GM23338 (cell line): ENCODE measurements at regions not wholly inside any gene's neighbourhood (a gene's known extent, or its start where the extent isn't known, plus 50 kb on each side); places are given as distances from the start of the nearest gene placed in this dataset.

Experiments used
- ATAC-seq: fragments of 200-7000 bp; cut with Tn5 transposase; 3 replicates; pipeline ENCODE4 v1.9.1; 2020
- DNase-seq: peaks from one replicate; pipeline ENCODE4 v3.0.0-alpha.2; 2015; ENCODE audit warnings: low spot score
- H2AFZ ChIP-seq: fragments of 200-600 bp; sonication (generic); 2 replicates; pipeline ENCODE4 v1.8.0; 2016; ENCODE audit warnings: antibody characterized with exemption, mild to moderate bottlenecking, moderate library complexity
- H3F3A ChIP-seq: fragments of 200-600 bp; sonication (generic); replicated peaks from 2 replicates; pipeline ENCODE4 v1.8.0; 2017; ENCODE audit warnings: antibody characterized with exemption, mixed run types, low read depth
- H3K27ac ChIP-seq: fragments of 200-600 bp; sonication (generic); 2 replicates; pipeline ENCODE4 v1.6.1; 2016; ENCODE audit warnings: low read depth
- H3K27me3 ChIP-seq: fragments of 200-600 bp; sonication (generic); 2 replicates; pipeline ENCODE4 v1.8.0; 2016; ENCODE audit warnings: mild to moderate bottlenecking, mixed run types, moderate library complexity; ENCODE audit not compliant: insufficient read depth
- H3K36me3 ChIP-seq: fragments of 200-600 bp; sonication (generic); 2 replicates; pipeline ENCODE4 v1.8.0; 2016; ENCODE audit warnings: mild to moderate bottlenecking; ENCODE audit not compliant: insufficient read depth
- H3K4me1 ChIP-seq: fragments of 200-600 bp; sonication (generic); 2 replicates; pipeline ENCODE4 v1.8.0; 2016; ENCODE audit warnings: mild to moderate bottlenecking, moderate library complexity; ENCODE audit not compliant: insufficient read depth
- H3K4me2 ChIP-seq: fragments of 200-600 bp; sonication (generic); 2 replicates; pipeline ENCODE4 v1.7.1; 2017; ENCODE audit warnings: mixed run types
- H3K4me3 ChIP-seq: fragments of 200-600 bp; sonication (generic); 2 replicates; pipeline ENCODE4 v1.6.1; 2016; ENCODE audit warnings: mixed run types
- H3K79me2 ChIP-seq: fragments of 200-600 bp; sonication (generic); replicated peaks from 2 replicates; pipeline ENCODE4 v1.8.0; 2017; ENCODE audit warnings: mild to moderate bottlenecking; ENCODE audit not compliant: insufficient read depth
- H3K9me2 ChIP-seq: fragments of 200-600 bp; sonication (generic); 2 replicates; pipeline ENCODE4 v1.8.0; 2017; ENCODE audit not compliant: insufficient read depth
- H4K20me1 ChIP-seq: fragments of 200-600 bp; sonication (generic); replicated peaks from 2 replicates; pipeline ENCODE4 v1.8.0; 2017; ENCODE audit warnings: mild to moderate bottlenecking; ENCODE audit not compliant: insufficient read depth
- H3K27ac Mint-ChIP-seq: 2 replicates; pipeline ENCODE4 v1.8.0; 2020; ENCODE audit warnings: inconsistent platforms, mild to moderate bottlenecking, moderate library complexity, mixed read lengths
- H3K27me3 Mint-ChIP-seq: 3 replicates; pipeline ENCODE4 v1.8.0; 2022; ENCODE audit warnings: low read depth, mild to moderate bottlenecking, moderate library complexity, mixed read lengths, inconsistent platforms; ENCODE audit not compliant: insufficient read depth, poor library complexity
- H3K36me3 Mint-ChIP-seq: 3 replicates; pipeline ENCODE4 v1.8.0; 2021; ENCODE audit warnings: low read depth, mild to moderate bottlenecking, inconsistent platforms, moderate library complexity, mixed read lengths
- H3K4me1 Mint-ChIP-seq: 3 replicates; pipeline ENCODE4 v1.8.0; 2020; ENCODE audit warnings: mild to moderate bottlenecking, inconsistent platforms, mixed read lengths
- H3K4me3 Mint-ChIP-seq: 3 replicates; pipeline ENCODE4 v1.8.0; 2021; ENCODE audit warnings: moderate library complexity, mild to moderate bottlenecking, inconsistent platforms, mixed read lengths
- H3K9me3 Mint-ChIP-seq: 3 replicates; pipeline ENCODE4 v1.8.0; 2020; ENCODE audit warnings: moderate library complexity, mild to moderate bottlenecking, inconsistent platforms, mixed read lengths
- CREB1 ChIP-seq: fragments of 250-450 bp; sonication (Bioruptor Pico); IDR thresholded peaks from 2 replicates; pipeline ENCODE4 v1.5.0; 2020; ENCODE audit warnings: low read depth, mild to moderate bottlenecking, moderate library complexity
- CTCF ChIP-seq, 2 experiments: fragments of 200-600 bp in 1 of 2; sonication (generic) in 1 of 2; conservative IDR thresholded peaks; 2 replicates each; pipeline versions ENCODE4 v1.5.1 to v1.6.1; 2016 to 2017; ENCODE audit warnings: antibody characterized with exemption in 2 of 2, low read depth in 2 of 2, mild to moderate bottlenecking in 2 of 2, moderate library complexity in 1 of 2
- ETS1 ChIP-seq: IDR thresholded peaks from 2 replicates; pipeline ENCODE4 v1.6.1; 2016; ENCODE audit warnings: antibody characterized with exemption
- EZH2 ChIP-seq: fragments of 200-600 bp; sonication (generic); IDR thresholded peaks from one replicate; pipeline ENCODE4 v1.8.0; 2017; ENCODE audit warnings: antibody characterized with exemption, mild to moderate bottlenecking, low read depth; ENCODE audit not compliant: unreplicated experiment
- JUNB ChIP-seq: IDR thresholded peaks from one replicate; pipeline ENCODE4 v1.6.1; 2016; ENCODE audit warnings: antibody characterized with exemption; ENCODE audit not compliant: unreplicated experiment
- NANOG ChIP-seq: IDR thresholded peaks from 2 replicates; pipeline ENCODE4 v1.6.1; 2016; ENCODE audit warnings: antibody characterized with exemption, borderline replicate concordance
- REST ChIP-seq: IDR thresholded peaks from one replicate; pipeline ENCODE4 v1.6.1; 2018; ENCODE audit warnings: antibody characterized with exemption; ENCODE audit not compliant: unreplicated experiment
- ZNF114 ChIP-seq: fragments of 250-450 bp; sonication (Bioruptor Pico); IDR thresholded peaks from 2 replicates; pipeline ENCODE4 v1.5.0; 2020; ENCODE audit warnings: mild to moderate bottlenecking, moderate library complexity
- ZNF331 ChIP-seq: fragments of 250-450 bp; sonication (Bioruptor Pico); IDR thresholded peaks from 2 replicates; pipeline ENCODE4 v1.5.0; 2020; ENCODE audit warnings: low read depth, mild to moderate bottlenecking, moderate library complexity
- ZNF462 ChIP-seq: fragments of 250-450 bp; sonication (Bioruptor Pico); IDR thresholded peaks from 2 replicates; pipeline ENCODE4 v1.5.0; 2020; ENCODE audit warnings: mild to moderate bottlenecking, moderate library complexity

GRCh38 chr3:188940573-188940932 is 231.2 kb upstream of the TPRG1 start:
- Histone ChIP-seq H3K27ac (no peak overlapping the region), H2AFZ (no peak overlapping the region), H3K36me3 (no peaks in the 10 kb centered on the region), H4K20me1 (no peaks in the 10 kb centered on the region), H3K4me3 (no peak overlapping the region), H3K27me3 (no peaks in the 10 kb centered on the region), H3F3A (no peaks in the 10 kb centered on the region), H3K4me1 (peaks cover 13% of the 10 kb centered on the region; the same call in 1 of the 2 replicates), H3K79me2 (no peaks in the 10 kb centered on the region), H3K9me2 (peaks cover 8% of the 10 kb centered on the region), H3K4me2 (no peak overlapping the region)
- DNase-seq (no peak), ATAC-seq (no peak)
- no peak overlapping the region for H3K27ac Mint-ChIP-seq
- H3K36me3 Mint-ChIP-seq = peaks cover 5% of the 10 kb centered on the region; the same call in 1 of the 3 replicates
- H3K9me3 Mint-ChIP-seq = peaks cover 3% of the 10 kb centered on the region; the same call in 2 of the 3 replicates
- TF ChIP-seq EZH2 = no peak
- H3K27me3 Mint-ChIP-seq = no peaks in the 10 kb centered on the region
- H3K4me1 Mint-ChIP-seq = peaks cover 17% of the 10 kb centered on the region
- H3K4me3 Mint-ChIP-seq = no peak overlapping the region

- Histone ChIP-seq H3K27ac (no peak overlapping the region), H3F3A (no peaks in the 10 kb centered on the region), H3K79me2 (no peaks in the 10 kb centered on the region), H3K4me3 (no peak overlapping the region), H3K4me2 (no peak overlapping the region), H3K4me1 (peaks cover 13% of the 10 kb centered on the region; the same call in 1 of the 2 replicates), H4K20me1 (no peaks in the 10 kb centered on the region), H3K9me2 (peaks cover 8% of the 10 kb centered on the region), H2AFZ (no peak overlapping the region), H3K27me3 (no peaks in the 10 kb centered on the region), H3K36me3 (no peaks in the 10 kb centered on the region)
- Mint-ChIP-seq H3K4me3 (no peak overlapping the region), H3K4me1 (peaks cover 17% of the 10 kb centered on the region), H3K27ac (no peak overlapping the region), H3K36me3 (peaks cover 5% of the 10 kb centered on the region; the same call in 1 of the 3 replicates), H3K9me3 (peaks cover 3% of the 10 kb centered on the region; the same call in 2 of the 3 replicates), H3K27me3 (no peaks in the 10 kb centered on the region)
- DNase-seq = no peak
- ATAC-seq = no peak
- TF ChIP-seq EZH2 (no peak), ZNF331 (CRISPR knock-in tag) (no peak), JUNB (no peak), NANOG (no peak), REST (no peak), CTCF (conservative IDR thresholded peaks at IDR 0.05; ENCODE audit: low read depth in 2 of 2) (no peak), CREB1 (CRISPR knock-in tag) (no peak), ETS1 (no peak), ZNF114 (CRISPR knock-in tag) (no peak), ZNF462 (CRISPR knock-in tag) (no peak)
These were observed 230.7 kb upstream of the TPRG1 start for GRCh38 chr3:188941103-188941502.
